Activated T-helper 2 cell treated with anti-CD3 and anti-CD28 coated beads, Interferon-gamma antibody, Interleukin-2, Interleukin-4, amounts not matched to agents 10 μg/mL and 5 μg/mL and 100 μg/mL, durations not matched to agents 14 hours and 24 hours and 36 hours (primary cell): ENCODE measurements at regions not wholly inside any gene's neighbourhood (a gene's known extent, or its start where the extent isn't known, plus 50 kb on each side); places are given as distances from the start of the nearest gene placed in this dataset.

Experiments
- DNase-seq: peaks from one replicate; pipeline ENCODE4 v3.0.0; 2021; ENCODE audit warnings: low spot score
- H3K27ac Mint-ChIP-seq: one replicate; pipeline ENCODE4 v1.8.0; 2021; ENCODE audit warnings: mixed read lengths
- H3K27me3 Mint-ChIP-seq: one replicate; pipeline ENCODE4 v1.8.0; 2021; ENCODE audit warnings: low read depth, mixed read lengths
- H3K36me3 Mint-ChIP-seq: one replicate; pipeline ENCODE4 v1.8.0; 2021; ENCODE audit warnings: low read depth, mixed read lengths
- H3K4me1 Mint-ChIP-seq: one replicate; pipeline ENCODE4 v1.8.0; 2021; ENCODE audit warnings: low read depth, mixed read lengths
- H3K4me3 Mint-ChIP-seq: one replicate; pipeline ENCODE4 v1.8.0; 2021; ENCODE audit warnings: low read depth, mild to moderate bottlenecking, moderate library complexity, mixed read lengths
- H3K9me3 Mint-ChIP-seq: one replicate; pipeline ENCODE4 v1.8.0; 2021; ENCODE audit warnings: mixed read lengths
- intact Hi-C: fragments of 100-400 bp; cut with micrococcal nuclease; formaldehyde crosslinking; loops from one replicate; pipeline ENCODE4 v1.15.1; 2023

DNA sequence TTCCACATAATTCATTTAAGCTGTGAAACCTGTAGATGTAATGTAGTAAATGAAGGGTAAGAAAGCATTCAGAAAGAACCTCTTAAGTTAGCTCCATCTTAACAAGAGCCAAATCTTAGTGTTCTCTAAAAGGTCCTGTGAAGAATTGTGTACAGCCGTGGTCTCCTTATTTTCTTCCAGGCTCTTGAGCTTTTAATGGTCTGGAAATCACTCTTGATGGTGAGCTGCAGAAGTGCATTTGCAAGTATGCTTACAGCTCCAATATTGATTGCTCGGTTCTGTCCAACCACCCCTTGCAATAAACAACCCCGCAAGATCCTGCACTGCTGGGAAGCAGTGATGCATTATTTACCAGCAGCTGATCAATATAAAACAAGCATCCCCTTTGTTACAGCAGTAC, 690.8 kb upstream of the FZD8 start:
- DNase-seq = no peak
- no peaks in the 10 kb centered on the region for H3K4me1 Mint-ChIP-seq
- H3K4me3 Mint-ChIP-seq = no peak overlapping the region
- H3K36me3 Mint-ChIP-seq = no peaks in the 10 kb centered on the region
- no peaks in the 10 kb centered on the region for H3K27me3 Mint-ChIP-seq
- H3K27ac Mint-ChIP-seq = no peak overlapping the region
- intact Hi-C loops = no loop called here
- peaks cover 36% of the 10 kb centered on the region for H3K9me3 Mint-ChIP-seq

DNA sequence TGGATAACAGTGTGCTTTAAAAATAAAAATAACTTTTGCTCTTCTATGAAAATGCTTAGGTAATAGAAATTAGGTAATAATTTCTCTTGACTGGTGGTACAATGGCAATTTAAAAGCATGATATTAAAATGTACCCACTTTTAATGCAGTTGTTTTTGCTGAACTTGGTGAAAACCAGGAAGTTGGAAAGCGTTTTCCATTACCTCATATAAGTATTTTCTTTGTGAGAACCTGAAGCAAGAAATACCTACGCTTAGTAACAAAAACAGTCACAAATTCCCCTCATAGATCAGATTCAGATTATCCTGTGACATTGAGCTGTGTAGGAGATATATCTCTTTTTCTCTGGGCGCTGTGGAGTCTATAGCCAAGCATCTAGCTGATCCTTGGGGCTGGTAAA, 689.0 kb upstream of the FZD8 start:
- no peaks in the 10 kb centered on the region for H3K4me1 Mint-ChIP-seq
- H3K9me3 Mint-ChIP-seq = peaks cover 37% of the 10 kb centered on the region
- intact Hi-C loops = no loop called here
- no peak overlapping the region for H3K27ac Mint-ChIP-seq
- no peak overlapping the region for H3K4me3 Mint-ChIP-seq
- H3K27me3 Mint-ChIP-seq = no peaks in the 10 kb centered on the region
- DNase-seq = no peak
- no peaks in the 10 kb centered on the region for H3K36me3 Mint-ChIP-seq

DNA sequence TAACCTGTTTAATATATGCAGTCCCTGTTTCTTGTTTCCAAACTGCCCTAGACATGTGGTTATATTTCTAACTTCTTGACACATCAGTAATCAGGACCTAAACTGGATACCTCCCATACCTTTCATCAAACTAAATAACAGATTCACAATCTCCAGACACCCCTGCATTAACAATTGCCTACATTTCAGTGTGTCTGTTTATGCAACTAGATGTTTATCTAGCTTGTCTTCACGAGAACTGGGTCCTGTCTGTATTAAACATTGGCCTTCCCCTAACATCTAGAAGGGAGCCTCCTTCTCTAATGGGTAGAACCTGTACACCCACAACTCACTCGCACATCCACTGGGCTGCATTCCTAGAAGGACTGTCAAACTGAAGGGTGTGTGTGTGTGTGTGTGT, 683.7 kb upstream of the FZD8 start:
- Mint-ChIP-seq H3K27me3 (no peaks in the 10 kb centered on the region), H3K4me1 (no peaks in the 10 kb centered on the region), H3K27ac (no peak overlapping the region), H3K9me3 (peaks cover 57% of the 10 kb centered on the region), H3K4me3 (no peak overlapping the region), H3K36me3 (no peaks in the 10 kb centered on the region)
- DNase-seq = no peak
- intact Hi-C loops = no loop called here

DNA sequence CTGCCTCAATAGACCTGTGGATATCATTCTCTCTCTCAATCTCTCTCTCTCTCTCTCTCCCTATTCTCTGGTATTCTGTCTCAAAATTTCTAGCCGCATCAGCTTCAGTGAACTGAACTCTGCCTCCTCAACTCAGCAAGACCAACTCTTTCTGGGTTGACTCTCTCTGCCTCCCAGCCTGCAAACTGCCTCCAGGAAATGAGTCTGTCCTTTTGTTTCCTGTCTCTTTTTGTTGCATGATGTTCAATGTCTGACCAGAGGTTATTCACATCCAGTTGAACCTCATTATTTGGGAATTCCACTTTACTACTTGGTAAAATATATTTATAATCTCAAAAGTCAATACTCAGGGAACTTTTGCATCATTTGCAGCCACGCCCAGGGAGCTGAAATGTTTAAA, 682.7 kb upstream of the FZD8 start:
- no peaks in the 10 kb centered on the region for H3K4me1 Mint-ChIP-seq
- intact Hi-C loops = no loop called here
- no peak overlapping the region for H3K27ac Mint-ChIP-seq
- DNase-seq = no peak
- no peaks in the 10 kb centered on the region for H3K36me3 Mint-ChIP-seq
- H3K4me3 Mint-ChIP-seq = no peak overlapping the region
- no peaks in the 10 kb centered on the region for H3K27me3 Mint-ChIP-seq
- H3K9me3 Mint-ChIP-seq = peaks cover 55% of the 10 kb centered on the region

DNA sequence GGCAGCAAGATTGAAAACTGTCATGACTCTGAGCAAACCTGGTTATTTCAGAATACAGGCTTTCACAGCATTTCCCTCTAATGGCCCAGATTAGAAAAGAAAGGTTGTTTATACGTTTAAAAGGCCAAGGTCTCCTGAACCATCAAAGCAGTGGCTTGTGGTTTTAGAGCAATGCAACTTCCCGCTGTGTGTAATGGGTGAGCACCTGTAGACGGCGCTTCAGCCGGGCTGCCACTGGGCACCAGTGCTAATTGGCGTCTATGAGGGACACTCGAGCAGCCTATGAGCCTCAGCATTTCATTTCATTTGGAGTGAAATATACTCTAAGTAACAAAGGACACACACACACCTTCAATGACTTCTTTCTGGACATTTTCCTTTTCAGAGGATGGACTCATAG, 671.0 kb upstream of the FZD8 start:
- H3K9me3 Mint-ChIP-seq = peaks cover 16% of the 10 kb centered on the region
- no peak overlapping the region for H3K4me3 Mint-ChIP-seq
- H3K4me1 Mint-ChIP-seq = no peaks in the 10 kb centered on the region
- no peak overlapping the region for H3K27ac Mint-ChIP-seq
- H3K36me3 Mint-ChIP-seq = no peaks in the 10 kb centered on the region
- intact Hi-C loops = no loop called here
- DNase-seq = no peak
- no peaks in the 10 kb centered on the region for H3K27me3 Mint-ChIP-seq

DNA sequence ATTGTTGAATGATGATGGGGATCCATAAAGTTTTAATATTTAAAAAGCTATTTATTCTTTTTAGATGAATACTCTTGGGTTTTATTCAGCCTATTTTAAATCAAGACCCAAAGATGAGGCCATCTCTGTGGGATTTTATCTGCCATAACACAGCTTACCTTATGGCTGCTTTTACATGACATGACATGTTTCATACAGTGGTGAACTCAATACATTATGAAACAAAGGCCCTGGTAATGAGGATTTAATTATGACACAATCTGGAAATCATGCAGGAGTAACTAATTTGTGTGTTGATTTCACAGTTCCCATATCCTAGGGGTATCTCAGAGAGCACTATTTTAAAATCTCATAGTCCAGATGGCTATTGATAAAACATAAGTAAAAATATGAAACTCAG, 661.8 kb upstream of the FZD8 start:
- no peak for DNase-seq
- no peaks in the 10 kb centered on the region for H3K4me1 Mint-ChIP-seq
- no peaks in the 10 kb centered on the region for H3K27me3 Mint-ChIP-seq
- intact Hi-C loops = no loop called here
- no peak overlapping the region for H3K4me3 Mint-ChIP-seq
- H3K36me3 Mint-ChIP-seq = no peaks in the 10 kb centered on the region
- no peak overlapping the region for H3K27ac Mint-ChIP-seq
- peaks cover 25% of the 10 kb centered on the region for H3K9me3 Mint-ChIP-seq

DNA sequence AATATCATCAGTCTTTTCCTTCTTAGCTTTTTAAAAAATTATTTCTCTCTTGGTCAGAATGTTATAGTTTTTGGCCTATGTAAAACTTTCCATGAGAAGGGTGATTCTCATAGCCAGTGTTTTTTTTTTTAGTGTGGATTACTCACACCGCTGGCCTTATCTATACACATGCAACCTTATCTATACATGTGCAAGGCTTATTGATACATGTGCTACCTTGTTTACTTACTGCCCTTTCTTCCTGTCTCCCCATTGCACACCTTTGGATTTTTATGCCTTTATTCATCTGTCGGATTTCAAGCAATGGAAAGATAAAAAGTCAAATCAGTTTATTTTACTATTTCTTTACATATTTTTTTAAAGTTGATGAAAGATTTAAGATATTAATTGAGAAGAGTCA, 660.0 kb upstream of the FZD8 start:
- Mint-ChIP-seq H3K9me3 (peaks cover 20% of the 10 kb centered on the region), H3K27ac (no peak overlapping the region), H3K4me1 (no peaks in the 10 kb centered on the region), H3K4me3 (no peak overlapping the region), H3K27me3 (no peaks in the 10 kb centered on the region), H3K36me3 (no peaks in the 10 kb centered on the region)
- intact Hi-C loops = no loop called here
- DNase-seq = no peak

DNA sequence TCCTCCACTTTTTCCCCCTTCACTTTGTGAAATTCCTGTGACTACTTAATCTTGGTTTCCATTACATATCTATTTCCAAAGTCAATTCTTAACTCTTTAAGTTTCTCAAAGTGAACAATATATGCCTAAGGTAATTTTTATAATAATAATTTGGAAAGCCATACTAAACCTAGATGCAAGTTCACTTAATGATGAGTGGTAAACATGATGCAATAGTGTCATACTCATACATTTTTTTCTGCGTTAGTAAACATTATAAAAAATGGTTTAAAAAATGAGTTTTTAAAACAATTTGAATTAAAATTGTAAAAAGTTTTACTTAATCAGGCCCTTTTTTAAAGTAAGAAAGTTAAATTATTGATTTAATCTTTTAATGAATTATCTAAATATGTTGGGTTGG, 659.4 kb upstream of the FZD8 start:
- no peaks in the 10 kb centered on the region for H3K27me3 Mint-ChIP-seq
- H3K27ac Mint-ChIP-seq = no peak overlapping the region
- intact Hi-C loops = no loop called here
- no peaks in the 10 kb centered on the region for H3K4me1 Mint-ChIP-seq
- H3K36me3 Mint-ChIP-seq = no peaks in the 10 kb centered on the region
- DNase-seq = no peak
- peaks cover 20% of the 10 kb centered on the region for H3K9me3 Mint-ChIP-seq
- H3K4me3 Mint-ChIP-seq = no peak overlapping the region

DNA sequence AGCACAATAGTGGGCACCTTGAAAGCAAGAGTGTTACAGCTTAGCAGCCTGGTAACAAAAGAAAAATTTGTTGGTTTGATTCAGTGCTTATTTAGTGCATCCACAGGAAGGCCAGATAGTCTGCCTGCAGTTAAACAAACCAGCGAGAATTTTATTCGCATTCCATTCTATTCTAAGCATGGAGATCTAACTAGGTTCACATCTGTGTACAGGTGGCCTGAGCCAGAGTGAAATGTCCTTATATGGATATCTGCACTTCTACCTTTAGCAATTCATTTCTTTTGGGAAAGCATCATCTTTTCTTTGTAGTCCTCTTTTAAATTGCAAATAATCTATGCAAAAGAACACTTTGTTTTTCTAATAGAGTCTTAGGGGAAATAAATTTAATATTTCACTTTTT, 659.0 kb upstream of the FZD8 start:
- peaks cover 20% of the 10 kb centered on the region for H3K9me3 Mint-ChIP-seq
- intact Hi-C loops = no loop called here
- H3K36me3 Mint-ChIP-seq = no peaks in the 10 kb centered on the region
- no peak overlapping the region for H3K27ac Mint-ChIP-seq
- H3K4me1 Mint-ChIP-seq = no peaks in the 10 kb centered on the region
- H3K4me3 Mint-ChIP-seq = no peak overlapping the region
- DNase-seq = no peak
- H3K27me3 Mint-ChIP-seq = no peaks in the 10 kb centered on the region

DNA sequence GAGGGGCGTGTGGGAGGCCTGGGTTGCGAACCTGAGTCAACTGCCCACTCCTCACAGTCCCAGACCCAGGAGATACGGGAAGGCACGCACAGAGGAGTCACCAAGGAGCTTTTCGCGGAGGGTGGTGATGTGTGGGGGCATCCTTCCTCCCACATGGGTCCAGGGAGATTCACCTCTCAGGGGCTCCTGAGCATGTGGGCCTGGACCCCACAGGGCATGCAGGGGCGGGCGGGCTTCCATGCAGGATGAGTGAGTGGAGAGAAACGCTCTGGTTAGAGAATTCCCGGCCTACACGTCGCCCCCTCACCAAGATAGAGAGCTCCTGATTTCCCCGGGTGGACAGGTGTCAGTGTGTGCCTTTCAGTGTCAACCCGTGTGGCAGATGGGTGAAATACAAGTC, 641.7 kb upstream of the FZD8 start:
- Mint-ChIP-seq H3K4me3 (no peak overlapping the region), H3K27ac (no peak overlapping the region), H3K36me3 (no peaks in the 10 kb centered on the region), H3K4me1 (no peaks in the 10 kb centered on the region), H3K9me3 (peaks cover 56% of the 10 kb centered on the region), H3K27me3 (no peaks in the 10 kb centered on the region)
- no peak for DNase-seq
- intact Hi-C loops = no loop called here

DNA sequence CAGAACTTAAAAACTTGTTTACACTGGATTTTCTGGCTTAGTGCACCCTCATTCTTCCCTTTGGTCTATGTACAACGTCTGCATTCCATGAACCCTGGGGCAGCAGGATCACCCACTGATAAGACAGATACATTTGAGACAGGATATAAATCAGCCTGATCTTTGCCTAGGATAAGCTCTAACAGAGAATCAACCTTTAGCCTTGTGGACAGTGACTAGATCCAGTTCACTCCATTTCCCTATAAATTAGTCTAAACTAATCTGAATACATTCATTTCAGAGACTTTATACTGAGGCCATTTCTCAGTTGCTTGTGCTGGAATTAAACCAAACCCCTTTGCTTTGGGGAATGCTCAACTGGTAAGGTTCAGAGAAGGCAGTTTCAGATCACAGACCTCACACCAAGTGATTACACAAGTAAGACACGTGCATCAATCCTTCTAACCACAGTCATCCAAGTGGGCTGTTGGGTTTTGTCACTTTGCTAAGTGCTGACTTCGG, 639.8 kb upstream of the FZD8 start:
- Mint-ChIP-seq H3K27ac (no peak overlapping the region), H3K36me3 (no peaks in the 10 kb centered on the region), H3K4me1 (no peaks in the 10 kb centered on the region), H3K9me3 (peaks cover 55% of the 10 kb centered on the region), H3K4me3 (no peak overlapping the region), H3K27me3 (no peaks in the 10 kb centered on the region)
- intact Hi-C loops = no loop called here
- DNase-seq = no peak

DNA sequence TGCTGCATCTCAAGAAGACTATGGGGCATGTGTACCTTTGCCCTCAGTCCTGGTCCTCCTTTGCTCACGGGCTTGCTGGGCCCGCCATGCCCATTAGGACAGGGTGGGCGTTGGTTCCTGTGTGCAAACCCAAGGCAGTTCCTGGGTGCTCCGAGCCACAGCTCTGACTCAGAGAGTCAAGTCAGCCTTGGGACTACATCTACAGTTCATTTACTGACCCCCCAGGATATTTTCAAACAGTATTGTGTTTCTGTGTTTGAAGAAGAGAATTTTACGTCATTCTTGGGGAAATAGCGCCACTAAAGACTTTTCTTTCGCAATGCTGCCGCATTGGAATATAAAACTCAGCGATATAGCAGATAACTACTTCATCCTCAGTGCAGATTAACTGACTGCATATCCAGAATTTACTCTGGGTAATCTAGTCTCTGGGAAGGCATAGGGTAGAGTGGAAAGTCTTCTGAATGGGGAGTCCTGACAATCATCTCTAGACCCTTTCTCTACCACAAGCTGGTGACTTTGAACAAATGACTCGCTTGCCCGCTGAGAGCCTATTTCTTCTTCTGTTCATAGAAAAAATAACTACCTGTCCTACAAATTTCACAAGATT, 638.9 kb upstream of the FZD8 start:
- no peaks in the 10 kb centered on the region for H3K4me1 Mint-ChIP-seq
- H3K36me3 Mint-ChIP-seq = no peaks in the 10 kb centered on the region
- H3K27ac Mint-ChIP-seq = no peak overlapping the region
- intact Hi-C loops = no loop called here
- no peak for DNase-seq
- no peaks in the 10 kb centered on the region for H3K27me3 Mint-ChIP-seq
- H3K9me3 Mint-ChIP-seq = peaks cover 52% of the 10 kb centered on the region
- no peak overlapping the region for H3K4me3 Mint-ChIP-seq

DNA sequence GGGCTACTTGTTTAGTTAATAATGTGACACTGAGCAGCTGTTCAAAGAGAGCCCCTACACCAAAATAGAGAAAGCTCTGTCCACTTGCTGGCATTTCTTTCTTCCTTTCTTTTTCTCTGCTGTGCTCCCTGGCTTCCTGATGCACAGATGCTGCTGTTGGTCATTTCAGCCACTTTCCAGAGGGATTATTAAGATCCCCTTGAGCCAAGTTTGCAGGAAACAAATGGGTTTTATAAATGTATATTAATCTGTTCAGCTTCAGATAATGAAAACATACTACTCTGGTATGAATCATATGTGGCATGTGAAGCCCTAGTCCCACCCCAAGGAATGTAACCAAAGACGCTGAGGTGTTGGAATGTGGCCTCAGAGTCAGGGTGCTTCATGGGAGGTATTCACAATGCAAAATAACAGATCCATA, 638.2 kb upstream of the FZD8 start:
- H3K9me3 Mint-ChIP-seq = peaks cover 54% of the 10 kb centered on the region
- H3K27ac Mint-ChIP-seq = no peak overlapping the region
- H3K4me3 Mint-ChIP-seq = no peak overlapping the region
- no peaks in the 10 kb centered on the region for H3K4me1 Mint-ChIP-seq
- H3K36me3 Mint-ChIP-seq = no peaks in the 10 kb centered on the region
- H3K27me3 Mint-ChIP-seq = no peaks in the 10 kb centered on the region
- intact Hi-C loops = no loop called here
- DNase-seq = no peak

DNA sequence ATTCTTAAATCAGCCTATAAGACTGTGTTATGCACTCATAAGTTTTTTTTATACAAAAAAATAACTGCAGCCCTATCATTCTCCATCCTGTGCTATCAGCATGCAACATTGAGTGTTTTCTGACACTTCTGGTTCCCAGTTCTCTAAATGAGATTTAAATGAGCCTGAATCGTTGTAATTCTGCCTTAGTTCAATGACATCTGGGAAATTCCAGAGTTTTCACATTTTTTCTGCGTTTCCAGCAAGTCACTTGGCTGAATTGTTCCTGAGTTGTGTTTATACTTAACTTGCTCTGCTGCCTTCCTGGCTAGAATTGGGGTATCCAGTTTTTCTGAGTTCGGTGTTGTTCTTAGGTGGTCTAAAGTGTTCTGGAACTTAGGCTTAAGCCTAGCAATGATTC, 636.1 kb upstream of the FZD8 start:
- intact Hi-C loops = no loop called here
- no peak overlapping the region for H3K27ac Mint-ChIP-seq
- DNase-seq = no peak
- no peaks in the 10 kb centered on the region for H3K36me3 Mint-ChIP-seq
- H3K4me1 Mint-ChIP-seq = no peaks in the 10 kb centered on the region
- H3K4me3 Mint-ChIP-seq = no peak overlapping the region
- H3K9me3 Mint-ChIP-seq = peaks cover 58% of the 10 kb centered on the region
- H3K27me3 Mint-ChIP-seq = no peaks in the 10 kb centered on the region
